GM12892 (cell line): ENCODE measurements at regions not wholly inside any gene's neighbourhood (a gene's known extent, or its start where the extent isn't known, plus 50 kb on each side); places are given as distances from the start of the nearest gene placed in this dataset.

Source experiments
- POLR2A ChIP-seq: IDR thresholded peaks from 2 replicates; pipeline ENCODE4 v1.6.1; 2011; ENCODE audit warnings: low read depth, low read length, control low read depth
- POLR2AphosphoS5 ChIP-seq: IDR thresholded peaks from 2 replicates; pipeline ENCODE4 v1.6.1; 2011; ENCODE audit warnings: low read depth, low read length, control low read depth
- TAF1 ChIP-seq: IDR thresholded peaks from 2 replicates; pipeline ENCODE4 v1.6.1; 2011; ENCODE audit warnings: low read depth, mild to moderate bottlenecking, control low read depth, low read length, borderline replicate concordance

- TF ChIP-seq TAF1 (no peak), POLR2A (no peak), POLR2AphosphoS5 (no peak)
Observed at GRCh38 chr2:53243430-53243829, 524.2 kb upstream of the CHAC2 start.
